HCT116 (cell line): ENCODE measurements at regions not wholly inside any gene's neighbourhood (a gene's known extent, or its start where the extent isn't known, plus 50 kb on each side); places are given as distances from the start of the nearest gene placed in this dataset.

ENCODE experiments used
- ATAC-seq: fragments of 200-7000 bp; cut with Tn5 transposase; 2 replicates; pipeline ENCODE4 v1.9.1; 2020; ENCODE audit warnings: mild to moderate bottlenecking, moderate library complexity
- BruUV-seq: library from RNA; stranded (reverse); fragments of 400-500 nt; replicated peaks from 2 replicates; lab custom pipeline; 2021; lab: Mats Ljungman, UMichigan
- CTCF ChIA-PET: fragments of 300-600 bp; sonication (Branson Sonifier 250); formaldehyde crosslinking; loops from one replicate; lab custom pipeline; 2021; ENCODE audit warnings: antibody characterized with exemption; lab: Charles Lee
- POLR2A ChIA-PET: fragments of 300-600, 350-600 bp; sonication (Branson Sonifier 250); formaldehyde crosslinking; loops from one replicate; lab custom pipeline; 2021; ENCODE audit warnings: antibody characterized with exemption; lab: Charles Lee
- RAD21 ChIA-PET, 2 experiments: fragments of 300-600 bp; sonication (Branson Sonifier 250); formaldehyde crosslinking; loops; one replicate each; lab custom pipeline; 2023; ENCODE audit warnings: low total read pairs in 2 of 2; ENCODE audit not compliant: uncharacterized antibody in 2 of 2, unreplicated experiment in 2 of 2, low non-redundant PET in 1 of 2; lab: Charles Lee
- DNase-seq: peaks from one replicate; pipeline ENCODE4 v3.0.0-alpha.2; 2010; ENCODE audit warnings: low read depth, low spot score
- H2AFZ ChIP-seq: fragments of 200-600 bp; shearing (Covaris generic), sonication (generic); 2 replicates; pipeline ENCODE4 v1.6.1; 2017; ENCODE audit warnings: low read depth, mixed run types, mixed read lengths, antibody characterized with exemption, low read length; ENCODE audit not compliant: poor library complexity, severe bottlenecking
- H3K27ac ChIP-seq: 2 replicates; pipeline ENCODE4 v1.5.1; 2012; ENCODE audit warnings: low read depth, low read length
- H3K27me3 ChIP-seq: fragments of 200-600 bp; sonication (generic); 2 replicates; pipeline ENCODE4 v1.6.1; 2016; ENCODE audit warnings: mixed run types, low read length, mixed read lengths; ENCODE audit not compliant: insufficient read depth
- H3K36me3 ChIP-seq, 2 experiments: fragments of 200-500 bp in 1 of 2; fragments of 200-600 bp in 1 of 2; sonication (Bioruptor generic) in 1 of 2; sonication (generic) in 1 of 2; 2 replicates each; pipeline versions ENCODE4 v1.5.1 to v1.6.1; 2014 to 2016; ENCODE audit warnings: low read length in 2 of 2, inconsistent platforms in 1 of 2, mixed read lengths in 1 of 2, mixed run types in 1 of 2; ENCODE audit not compliant: insufficient read depth in 2 of 2, control insufficient read depth in 1 of 2
- H3K4me1 ChIP-seq, 2 experiments: fragments of 200-600 bp in 1 of 2; sonication (generic) in 1 of 2; 2 replicates each; pipeline versions ENCODE4 v1.5.1 to v1.6.1; 2012 to 2017; ENCODE audit warnings: low read length in 2 of 2, inconsistent platforms in 1 of 2, mild to moderate bottlenecking in 1 of 2, mixed read lengths in 1 of 2, mixed run types in 1 of 2, moderate library complexity in 1 of 2; ENCODE audit not compliant: insufficient read depth in 2 of 2, control insufficient read depth in 1 of 2
- H3K4me2 ChIP-seq: fragments of 200-600 bp; sonication (generic); 2 replicates; pipeline ENCODE4 v1.6.1; 2017; ENCODE audit warnings: mixed run types, low read length, mixed read lengths
- H3K4me3 ChIP-seq, 2 experiments: fragments of 200-600 bp in 1 of 2; sonication (generic) in 1 of 2; replicated peaks in 1 of 2; 2 replicates each; pipeline ENCODE4 v1.5.1; 2011 to 2016; ENCODE audit warnings: low read length in 2 of 2, control low read depth in 1 of 2, low read depth in 1 of 2, mild to moderate bottlenecking in 1 of 2, mixed read lengths in 1 of 2, mixed run types in 1 of 2
- H3K79me2 ChIP-seq: fragments of 200-600 bp; sonication (generic); 2 replicates; pipeline ENCODE4 v1.6.1; 2017; ENCODE audit warnings: mild to moderate bottlenecking, mixed run types, low read length, moderate library complexity, mixed read lengths; ENCODE audit not compliant: insufficient read depth
- H3K9ac ChIP-seq: fragments of 200-600 bp; sonication (generic); 2 replicates; pipeline ENCODE4 v1.6.1; 2016; ENCODE audit warnings: low read length, mixed read lengths
- H3K9me2 ChIP-seq: fragments of 200-600 bp; sonication (generic), shearing (Covaris generic); 2 replicates; pipeline ENCODE4 v1.6.1; 2017; ENCODE audit warnings: mixed run types, mild to moderate bottlenecking, moderate library complexity; ENCODE audit not compliant: insufficient read depth
- H3K9me3 ChIP-seq, 2 experiments: fragments of 200-500 bp in 1 of 2; fragments of 200-600 bp in 1 of 2; sonication (Bioruptor generic) in 1 of 2; sonication (generic) in 1 of 2; 2 replicates each; pipeline ENCODE4 v1.6.1; 2014 to 2017; ENCODE audit warnings: low read length in 2 of 2, mixed read lengths in 2 of 2, inconsistent platforms in 1 of 2, low read depth in 1 of 2, mild to moderate bottlenecking in 1 of 2, mixed run types in 1 of 2, moderate library complexity in 1 of 2; ENCODE audit not compliant: control insufficient read depth in 1 of 2, insufficient read depth in 1 of 2
- H4K20me1 ChIP-seq: fragments of 200-600 bp; sonication (generic), shearing (Covaris generic); 2 replicates; pipeline ENCODE4 v1.6.1; 2017; ENCODE audit warnings: mixed run types, mild to moderate bottlenecking, moderate library complexity; ENCODE audit not compliant: insufficient read depth
- ATF3 ChIP-seq: IDR thresholded peaks from 2 replicates; pipeline ENCODE4 v1.6.1; 2012
- CBX3 ChIP-seq: IDR thresholded peaks from 2 replicates; pipeline ENCODE4 v1.6.1; 2012; ENCODE audit warnings: low read depth
- CEBPB ChIP-seq: IDR thresholded peaks from 2 replicates; pipeline ENCODE4 v1.6.1; 2012; ENCODE audit warnings: low read depth
- ELF1 ChIP-seq: IDR thresholded peaks from 2 replicates; pipeline ENCODE4 v1.6.1; 2012; ENCODE audit warnings: low read depth, borderline replicate concordance
- JUND ChIP-seq: IDR thresholded peaks from 2 replicates; pipeline ENCODE4 v1.6.1; 2012
- POLR2A ChIP-seq: IDR thresholded peaks from 2 replicates; pipeline ENCODE4 v1.7.0; 2011; ENCODE audit warnings: borderline replicate concordance; ENCODE audit not compliant: insufficient read depth, insufficient read length; ENCODE audit errors: extremely low read depth
- RAD21 ChIP-seq: IDR thresholded peaks from 2 replicates; pipeline ENCODE4 v1.6.1; 2012; ENCODE audit warnings: low read depth, mild to moderate bottlenecking
- SP1 ChIP-seq: IDR thresholded peaks from 2 replicates; pipeline ENCODE4 v1.6.1; 2012; ENCODE audit warnings: low read depth
- ZBTB33 ChIP-seq: IDR thresholded peaks from 2 replicates; pipeline ENCODE4 v1.6.1; 2011; ENCODE audit warnings: mild to moderate bottlenecking, low read length, moderate library complexity; ENCODE audit not compliant: insufficient replicate concordance; ENCODE audit errors: extremely low read depth
- ZFX ChIP-seq: fragments of 450-650 bp; IDR thresholded peaks from 2 replicates; pipeline ENCODE4 v1.6.1; 2017
- intact Hi-C: fragments of 100-400 bp; cut with micrococcal nuclease; formaldehyde crosslinking; loops from 2 replicates; pipeline ENCODE4 v1.10.0; 2022

GRCh38 chr3:63095-63765, 133.3 kb upstream of the CHL1 start:
- H3K4me2 ChIP-seq = no peak overlapping the region
- no peak overlapping the region for H3K9ac ChIP-seq
- no peaks in the 10 kb centered on the region for H3K79me2 ChIP-seq
- no peaks in the 10 kb centered on the region for H3K4me1 ChIP-seq
- no peaks in the 10 kb centered on the region for H3K27me3 ChIP-seq
- DNase-seq = no peak
- no peak overlapping the region for H3K4me3 ChIP-seq
- no peaks in the 10 kb centered on the region for H3K9me2 ChIP-seq
- H3K36me3 ChIP-seq = no peaks in the 10 kb centered on the region
- peaks cover 0 to 13% of the 10 kb centered on the region in 2 experiments; a peak in 2 of 4 replicates for H3K9me3 ChIP-seq
- ATAC-seq = no peak
- BruUV-seq = no TSS peak
- no peak overlapping the region for H3K27ac ChIP-seq
- H2AFZ ChIP-seq = no peak overlapping the region
- intact Hi-C loops = no loop called here
- no peak for TF ChIP-seq RAD21
- TF ChIP-seq ATF3 = no peak
- TF ChIP-seq CBX3 = no peak
- no peak for TF ChIP-seq ELF1
- TF ChIP-seq ZFX = no peak
- no peak for TF ChIP-seq CEBPB
- TF ChIP-seq POLR2A = no peak
- no peak for TF ChIP-seq JUND
- TF ChIP-seq ZBTB33 = no peak
- TF ChIP-seq SP1 = no peak
- ChIA-PET CTCF (no interaction called here), RAD21 (no interaction called here), POLR2A (no interaction called here)
- H4K20me1 ChIP-seq = no peaks in the 10 kb centered on the region
